ENCODE measurements at regions not wholly inside any gene's neighbourhood (a gene's known extent, or its start where the extent isn't known, plus 50 kb on each side); places are given as distances from the start of the nearest gene placed in this dataset.

GRCh38 chr21:18460979-18461378 is 57.4 kb upstream of the TMPRSS15 start:
- DNase-seq: no peak

- no peak for DNase-seq
These were observed 58.2 kb upstream of the TMPRSS15 start for GRCh38 chr21:18461743-18462142.

- DNase-seq: no peak
These were observed 64.1 kb upstream of the TMPRSS15 start for GRCh38 chr21:18467715-18468114.

GRCh38 chr21:18468790-18469189 is 65.2 kb upstream of the TMPRSS15 start:
- DNase-seq: no peak

- no peak for DNase-seq
These were observed 73.1 kb upstream of the TMPRSS15 start for GRCh38 chr21:18476639-18477038.

- no peak for DNase-seq
These were observed 73.5 kb upstream of the TMPRSS15 start for GRCh38 chr21:18477043-18477442.

- DNase-seq: no peak
These were observed 74.9 kb upstream of the TMPRSS15 start for GRCh38 chr21:18478513-18478912.

- DNase-seq: no peak
These were observed 84.7 kb upstream of the TMPRSS15 start for GRCh38 chr21:18488252-18488651.

GRCh38 chr21:18493422-18493821 is 89.8 kb upstream of the TMPRSS15 start:
- no peak for DNase-seq

GRCh38 chr21:18495523-18495922 is 91.9 kb upstream of the TMPRSS15 start:
- DNase-seq: no peak

- DNase-seq: no peak
These were observed 94.8 kb upstream of the TMPRSS15 start for GRCh38 chr21:18498431-18498830.

GRCh38 chr21:18499761-18500376 is 96.3 kb upstream of the TMPRSS15 start:
- DNase-seq: peak; percentile 36

- DNase-seq: no peak
These were observed 114.5 kb upstream of the TMPRSS15 start for GRCh38 chr21:18518054-18518481.

GRCh38 chr21:18521204-18521603 is 117.6 kb upstream of the TMPRSS15 start:
- no peak for DNase-seq

GRCh38 chr21:18522181-18522972 is 118.8 kb upstream of the TMPRSS15 start:
- DNase-seq: no peak

GRCh38 chr21:18524097-18524880 is 120.7 kb upstream of the TMPRSS15 start:
- no peak for DNase-seq

GRCh38 chr21:18529254-18529653 is 125.7 kb upstream of the TMPRSS15 start:
- peak; percentile 79 for DNase-seq

- DNase-seq: no peak
These were observed 138.5 kb upstream of the TMPRSS15 start for GRCh38 chr21:18542081-18542480.

- no peak for DNase-seq
These were observed 142.3 kb upstream of the TMPRSS15 start for GRCh38 chr21:18545908-18546307.

- no peak for DNase-seq
These were observed 143.8 kb upstream of the TMPRSS15 start for GRCh38 chr21:18547347-18547746.

- DNase-seq: no peak
These were observed 144.7 kb upstream of the TMPRSS15 start for GRCh38 chr21:18548249-18548648.

- DNase-seq: no peak
These were observed 145.8 kb upstream of the TMPRSS15 start for GRCh38 chr21:18549214-18549905.

- no peak for DNase-seq
These were observed 146.8 kb upstream of the TMPRSS15 start for GRCh38 chr21:18550361-18550760.
